ENCODE measurements at regions not wholly inside any gene's neighbourhood (a gene's known extent, or its start where the extent isn't known, plus 50 kb on each side); places are given as distances from the start of the nearest gene placed in this dataset.

GRCh38 chr10:130820880-130821482 is 490.5 kb downstream of the TCERG1L start:
- DNase-seq (ENCODE audit: low read depth): no peak

DNA sequence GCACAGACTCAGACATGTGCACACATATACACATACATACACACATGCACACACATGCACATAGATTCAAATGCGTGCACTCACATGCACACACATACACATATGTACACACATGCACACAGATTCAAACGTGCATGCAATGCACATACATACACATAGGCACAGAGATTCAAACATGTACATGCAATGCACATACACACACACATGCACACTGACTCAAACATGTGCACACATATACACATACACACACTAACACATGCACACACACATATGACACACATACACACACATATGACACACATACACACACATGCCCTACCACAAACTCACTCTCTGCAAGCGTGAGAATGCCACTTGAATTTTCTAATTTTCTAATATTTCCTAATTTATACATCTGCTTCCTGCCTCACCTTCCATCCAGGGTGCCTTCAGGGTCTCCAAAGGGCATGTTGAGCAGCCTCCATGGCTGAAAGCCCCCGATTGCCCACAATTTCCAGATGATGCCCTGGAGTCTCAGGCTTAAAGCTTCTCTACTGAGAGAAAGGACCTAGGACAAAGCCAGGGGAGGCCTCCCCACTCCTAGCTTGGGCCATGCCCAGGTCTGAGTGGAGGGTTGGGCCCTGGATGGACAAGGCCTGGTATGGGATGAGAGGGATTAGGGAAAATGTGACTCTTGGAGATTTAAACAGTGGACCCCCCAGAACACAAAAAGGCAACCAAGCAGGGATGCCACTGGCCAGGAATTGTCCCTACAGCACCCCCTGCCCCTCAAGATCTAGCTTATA is 487.1 kb downstream of the TCERG1L start:
- DNase-seq (ENCODE audit: low read depth): no peak

- DNase-seq (ENCODE audit: low read depth): no peak
Measured at GRCh38 chr10:130833596-130833995, 477.9 kb downstream of the TCERG1L start.

DNA sequence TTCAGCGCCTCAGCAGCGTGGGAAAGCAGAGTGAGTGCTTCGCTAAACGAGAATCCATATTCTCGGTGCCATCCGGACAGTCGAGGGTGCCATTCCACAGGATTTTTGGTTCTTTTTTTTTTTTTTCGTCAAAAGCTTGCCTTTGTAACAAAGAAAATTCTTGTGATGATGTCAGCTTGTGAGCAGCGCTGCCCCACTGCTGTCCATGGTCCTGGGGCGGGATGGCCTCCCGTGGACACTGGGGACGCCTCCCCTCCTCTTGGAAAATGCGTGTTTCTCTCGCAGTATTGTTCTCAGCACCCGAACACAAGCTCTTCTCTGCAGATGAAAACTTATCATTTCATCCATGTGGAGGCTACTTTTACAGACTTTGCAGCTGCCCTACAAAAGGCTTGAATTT is 477.4 kb downstream of the TCERG1L start:
- no peak for DNase-seq (ENCODE audit: low read depth)

- DNase-seq (ENCODE audit: low read depth): no peak
Measured at GRCh38 chr10:130834573-130834972, 476.9 kb downstream of the TCERG1L start.

- no peak for DNase-seq (ENCODE audit: low read depth)
Measured at GRCh38 chr10:130835068-130835467, 476.5 kb downstream of the TCERG1L start.

GRCh38 chr10:130836344-130836743 is 475.2 kb downstream of the TCERG1L start:
- no peak for DNase-seq (ENCODE audit: low read depth)

DNA sequence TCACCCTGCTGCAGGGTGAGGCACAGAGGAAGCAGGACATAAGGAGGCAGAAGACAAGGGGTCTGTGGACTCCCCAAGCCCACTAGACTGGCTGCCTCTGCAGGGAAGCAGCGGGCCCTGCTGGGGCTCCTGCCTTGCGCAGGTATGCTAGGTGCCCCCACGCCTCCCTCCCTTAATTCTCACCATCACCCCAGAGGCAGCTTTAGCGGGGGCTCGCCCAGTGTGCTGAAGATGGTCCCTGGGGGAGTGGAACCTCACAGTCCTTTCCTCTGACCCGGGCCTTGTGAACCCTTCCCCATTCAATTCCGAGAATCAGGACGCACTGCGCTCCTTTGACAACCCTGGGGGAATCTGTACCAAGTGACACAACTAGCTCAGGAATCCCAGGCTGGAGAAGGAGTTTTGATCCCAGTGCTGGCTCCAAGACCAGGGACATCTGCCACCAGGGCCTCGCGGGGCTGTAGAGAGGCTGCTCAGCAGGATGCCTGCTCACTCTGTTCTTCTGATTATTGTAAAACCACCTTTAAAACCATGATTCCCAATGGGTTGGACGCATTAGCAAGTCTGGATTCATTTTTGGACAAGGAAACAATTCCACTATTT is 468.4 kb downstream of the TCERG1L start:
- no peak for DNase-seq (ENCODE audit: low read depth)

GRCh38 chr10:130844310-130844709 is 467.2 kb downstream of the TCERG1L start:
- no peak for DNase-seq (ENCODE audit: low read depth)

DNA sequence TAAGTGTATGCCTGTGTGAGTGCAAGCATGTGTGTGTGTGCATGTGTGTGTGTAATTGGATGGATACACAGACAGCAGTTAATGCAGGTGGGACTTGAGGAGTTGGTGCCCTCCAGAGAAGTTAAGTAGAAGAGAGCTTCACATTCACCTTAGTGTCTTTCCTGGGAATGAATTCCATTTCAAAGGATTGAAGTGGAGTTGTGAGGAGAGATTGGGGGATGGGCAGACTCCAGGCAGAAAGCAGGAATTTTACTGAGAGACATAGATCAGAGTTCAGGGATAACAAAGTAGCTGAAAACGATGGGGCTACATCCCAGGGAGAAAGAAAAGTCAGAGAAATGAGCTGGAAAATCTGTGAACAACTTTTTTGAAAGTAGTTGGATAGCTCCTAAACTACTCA is 464.4 kb downstream of the TCERG1L start:
- DNase-seq (ENCODE audit: low read depth): no peak

GRCh38 chr10:130848855-130849254 is 462.7 kb downstream of the TCERG1L start:
- no peak for DNase-seq (ENCODE audit: low read depth)

DNA sequence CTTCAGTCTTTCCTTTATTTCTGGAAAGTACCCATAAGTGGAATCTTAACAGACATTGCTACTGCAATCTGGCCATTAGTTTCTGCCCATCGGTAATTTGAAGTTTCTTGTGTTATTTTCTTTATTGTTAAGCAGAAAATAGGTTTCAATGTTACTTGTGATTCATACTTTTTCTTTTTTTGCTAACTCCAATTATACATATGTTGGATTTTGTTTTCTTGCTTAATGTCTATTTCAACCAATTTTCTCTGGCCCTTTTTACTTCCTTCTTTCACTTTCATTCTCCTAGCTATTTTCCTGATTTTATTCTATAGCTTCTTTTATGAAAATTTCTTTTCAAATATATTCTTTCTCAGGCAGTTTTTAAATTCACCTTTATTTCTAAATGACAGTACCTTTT is 457.4 kb downstream of the TCERG1L start:
- DNase-seq (ENCODE audit: low read depth): no peak

DNA sequence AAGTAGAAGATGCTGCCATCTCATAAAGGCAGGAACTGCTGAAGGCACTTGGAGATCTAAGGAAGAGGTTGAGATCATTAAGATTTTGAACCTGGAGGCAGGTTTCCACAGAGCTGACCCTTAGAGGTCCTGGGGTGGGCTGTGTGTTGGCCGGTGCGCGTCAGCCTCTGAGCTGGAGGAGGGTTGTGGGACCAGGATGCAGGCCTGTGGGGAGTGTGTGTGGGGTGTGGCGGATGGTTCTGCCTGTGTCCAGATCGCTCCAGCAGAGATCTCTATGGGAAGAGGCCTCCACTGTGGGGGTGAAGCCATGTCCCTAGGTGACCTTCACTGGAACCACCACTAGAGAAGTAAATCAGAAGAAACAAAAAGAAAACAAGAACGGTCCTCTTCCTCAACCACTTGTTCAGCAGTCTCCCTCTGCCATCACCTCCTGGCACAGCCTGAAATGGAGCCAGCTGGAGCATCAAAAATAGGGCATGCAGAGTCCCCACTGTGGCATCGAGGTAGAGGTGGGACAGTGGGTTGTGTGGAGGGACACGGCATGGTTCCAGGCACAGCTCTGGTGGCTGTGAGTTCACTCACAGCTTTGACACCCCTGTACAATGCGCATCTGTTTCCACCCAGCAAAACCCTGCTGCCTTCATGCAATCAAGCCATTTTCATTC is 453.8 kb downstream of the TCERG1L start:
- DNase-seq (ENCODE audit: low read depth): no peak

DNA sequence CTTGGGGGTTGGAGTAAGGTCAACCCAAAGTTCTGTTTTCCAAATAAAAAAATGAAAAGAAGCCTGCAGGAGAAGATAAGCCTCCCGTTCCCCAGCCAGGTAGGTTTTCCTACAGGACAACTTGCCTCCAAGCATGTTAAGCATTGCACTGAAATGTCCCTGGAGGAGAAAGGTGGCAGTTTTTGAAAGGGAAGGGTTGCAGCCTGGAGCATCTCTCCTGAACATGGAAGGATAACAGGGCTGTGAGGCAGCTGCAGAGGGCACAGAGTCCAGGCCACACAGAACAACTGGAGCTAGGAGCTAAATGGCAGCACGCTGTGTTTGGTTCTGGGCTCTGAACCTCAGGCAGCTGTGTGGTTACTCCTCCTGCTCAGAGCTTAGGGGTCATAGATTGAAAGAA is 452.9 kb downstream of the TCERG1L start:
- DNase-seq (ENCODE audit: low read depth): no peak

- DNase-seq (ENCODE audit: low read depth): no peak
Measured at GRCh38 chr10:130859427-130859826, 452.1 kb downstream of the TCERG1L start.

DNA sequence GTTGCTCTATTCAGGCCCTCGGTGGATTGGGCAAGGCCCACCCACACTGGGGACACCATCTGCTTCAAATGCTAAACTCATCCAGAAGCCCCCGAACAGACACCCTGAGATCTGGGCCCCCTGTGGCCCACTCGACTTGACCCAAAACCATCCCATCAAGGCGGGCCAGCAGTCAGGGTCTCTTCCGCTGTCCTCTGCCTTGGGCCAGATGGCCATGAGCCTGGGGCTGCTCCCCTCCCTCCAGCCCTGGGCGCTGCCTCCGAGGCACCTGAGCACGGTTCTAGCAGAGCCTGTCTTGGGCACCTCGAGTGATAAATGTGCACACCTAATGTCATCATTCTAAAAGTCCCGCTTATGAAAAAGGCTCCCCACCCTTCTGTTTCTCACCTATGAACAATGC is 449.4 kb downstream of the TCERG1L start:
- no peak for DNase-seq (ENCODE audit: low read depth)

GRCh38 chr10:130862626-130863025 is 448.9 kb downstream of the TCERG1L start:
- DNase-seq (ENCODE audit: low read depth): no peak

DNA sequence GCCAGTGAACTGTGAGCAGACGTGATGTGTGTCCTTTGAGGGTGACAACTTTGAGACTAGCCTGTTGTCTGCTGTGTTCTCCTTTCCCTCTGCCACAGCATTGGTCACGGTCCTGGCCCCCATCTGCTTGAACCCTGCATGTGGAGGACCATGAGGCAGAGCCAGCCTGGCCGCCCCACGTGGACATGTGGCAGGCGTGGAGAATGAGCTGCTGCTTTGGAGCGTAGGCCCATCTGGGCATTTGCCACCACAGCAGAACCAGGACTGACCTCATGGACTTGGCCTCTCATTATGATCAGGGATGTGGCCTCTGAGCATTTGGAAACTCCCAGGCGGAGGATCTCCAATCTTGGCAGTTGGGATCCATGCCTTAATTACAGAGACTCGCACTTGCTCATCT is 448.5 kb downstream of the TCERG1L start:
- no peak for DNase-seq (ENCODE audit: low read depth)

DNA sequence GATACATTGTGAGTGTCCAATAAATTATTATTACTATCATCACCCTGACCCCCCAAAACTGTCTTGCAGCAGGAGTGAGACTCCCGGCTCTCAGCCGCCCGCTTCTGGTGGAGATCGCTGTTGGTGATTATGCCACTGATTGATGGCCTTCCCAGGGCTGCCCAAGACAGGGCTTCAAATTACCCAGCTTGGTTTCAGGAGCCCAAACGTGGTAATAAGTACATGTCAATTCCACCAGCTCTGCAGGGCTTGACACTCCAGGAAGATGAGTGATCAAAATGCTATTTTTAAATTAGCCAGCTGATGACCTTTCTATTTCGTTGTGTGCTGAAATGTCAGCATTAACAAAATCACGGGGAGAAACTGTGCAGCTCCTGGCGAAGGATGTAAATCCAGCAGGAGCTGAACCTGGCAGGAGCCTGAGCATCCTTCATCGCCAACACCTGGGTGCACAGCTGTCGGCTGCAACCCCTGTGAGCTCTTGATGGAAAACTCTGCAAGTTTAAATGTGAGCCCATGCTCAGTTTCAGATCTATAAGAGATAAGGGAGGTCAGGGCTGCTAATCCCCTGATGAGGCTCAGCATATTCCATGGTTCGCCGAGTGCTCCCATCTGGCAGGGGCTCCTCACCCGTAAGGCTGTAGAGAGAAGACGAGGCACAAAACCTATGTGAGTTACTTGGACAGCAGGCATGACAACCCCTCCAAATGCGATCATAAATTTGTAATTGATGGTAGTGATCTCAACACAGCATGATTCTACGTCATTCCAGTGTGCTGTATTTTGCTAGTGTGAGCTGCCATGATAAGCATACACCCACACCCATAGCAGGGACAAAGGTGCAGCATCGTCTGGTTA is 446.3 kb downstream of the TCERG1L start:
- DNase-seq (ENCODE audit: low read depth): no peak

DNA sequence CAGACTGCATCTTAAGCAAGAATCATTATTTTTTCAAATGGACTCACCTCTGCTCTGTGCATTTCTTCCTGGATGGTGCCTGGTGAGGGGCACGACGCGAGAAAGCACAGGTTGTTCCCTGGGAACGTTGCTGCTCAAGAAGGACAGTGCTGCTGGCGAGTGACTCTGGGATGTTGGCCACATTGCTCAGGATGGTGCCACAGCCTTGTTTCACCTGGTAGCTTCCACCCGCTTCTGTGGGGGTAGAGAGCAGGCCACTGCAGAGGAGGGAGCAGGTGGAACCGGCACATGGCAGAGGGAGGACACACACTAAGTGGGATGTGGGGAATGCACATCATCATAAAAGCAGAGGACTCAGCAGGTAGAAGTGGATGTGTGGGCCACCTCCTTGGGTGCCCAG is 444.7 kb downstream of the TCERG1L start:
- no peak for DNase-seq (ENCODE audit: low read depth)

GRCh38 chr10:130867446-130868194 is 443.9 kb downstream of the TCERG1L start:
- DNase-seq (ENCODE audit: low read depth): no peak
